ENCODE measurements at regions not wholly inside any gene's neighbourhood (a gene's known extent, or its start where the extent isn't known, plus 50 kb on each side); places are given as distances from the start of the nearest gene placed in this dataset.

GRCh38 chr6:51116723-51117122 lies 298.1 kb downstream of the TFAP2B start:
- TF ChIP-seq BHLHE40 (IDR thresholded peaks at IDR 0.05; ENCODE audit: borderline replicate concordance) (no peak), HDGF (IDR thresholded peaks at IDR 0.05; ENCODE audit: borderline replicate concordance) (no peak), SUZ12 (IDR thresholded peaks at IDR 0.05) (no peak), FOXA1 (IDR thresholded peaks at IDR 0.05) (no peak), FOXK2 (IDR thresholded peaks at IDR 0.05) (no peak), FOXM1 (IDR thresholded peaks at IDR 0.05; ENCODE audit: borderline replicate concordance) (no peak)
